ENCODE measurements at regions not wholly inside any gene's neighbourhood (a gene's known extent, or its start where the extent isn't known, plus 50 kb on each side); places are given as distances from the start of the nearest gene placed in this dataset.
A peak's percentile ranks its signal among the peaks of the same experiment; 100 is the strongest.

DNA sequence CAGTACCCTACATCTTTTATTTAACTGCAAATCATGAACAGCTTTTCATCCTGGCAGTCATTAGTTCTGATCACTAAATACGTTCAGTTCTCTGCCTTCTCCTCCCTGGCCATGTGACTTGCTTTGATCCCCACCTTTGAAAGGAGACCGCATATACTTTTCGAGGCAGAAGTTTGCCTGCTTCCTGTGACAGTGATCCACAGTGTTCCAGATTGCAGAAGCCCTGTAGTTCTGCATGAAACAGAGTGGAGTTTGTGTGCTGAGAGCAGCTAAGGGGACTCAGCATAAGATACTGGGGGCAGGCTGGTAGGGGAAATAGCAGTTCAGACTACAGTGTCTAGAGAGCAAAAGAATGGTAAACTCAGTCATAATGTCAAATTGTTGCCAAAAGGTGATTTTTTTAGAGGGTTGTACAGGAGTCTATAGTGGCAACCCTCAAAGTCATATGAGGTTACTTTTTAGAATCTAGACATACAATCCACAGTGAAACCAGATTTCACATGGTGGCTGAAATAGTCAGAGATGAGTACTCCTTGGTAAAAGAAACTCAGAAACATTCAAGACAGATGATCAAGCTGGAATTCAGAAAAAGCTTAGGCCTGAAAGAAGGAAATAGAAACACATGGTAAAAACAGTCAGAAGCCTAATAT lies 1800.4 kb upstream of the CELF4 start:
- Histone ChIP-seq H4K8ac (ENCODE audit: extremely low read depth, insufficient read depth, low read length) (no peak overlapping the region), H4K91ac (replicated peaks; ENCODE audit: insufficient read length, low read length) (no peak overlapping the region), H3K18ac (ENCODE audit: extremely low read depth, low read length) (no peak overlapping the region), H4K20me1 (replicated peaks in 1 of 2; ENCODE audit: control insufficient read depth in 1 of 2, insufficient read depth in 2 of 2, low read length in 2 of 2) (no peaks in the 10 kb centered on the region), H3K27ac (ENCODE audit: low read depth, low read length) (no peak overlapping the region), H3K79me1 (ENCODE audit: low read depth, low read length) (no peaks in the 10 kb centered on the region), H3K4ac (replicated peaks; ENCODE audit: insufficient read length, low read depth, low read length) (no peak overlapping the region), H3K36me3 (ENCODE audit: control insufficient read depth in 2 of 4, insufficient read depth in 4 of 4, low read length in 3 of 4) (no peaks in the 10 kb centered on the region), H3K4me2 (ENCODE audit: insufficient read depth in 1 of 2, low read depth in 2 of 2, low read length in 2 of 2) (no peak overlapping the region), H3K23me2 (ENCODE audit: low read depth, low read length) (no peaks in the 10 kb centered on the region), H3K79me2 (ENCODE audit: control insufficient read depth in 1 of 2, insufficient read depth in 2 of 2, low read length in 2 of 2) (no peaks in the 10 kb centered on the region), H2AFZ (ENCODE audit: low read length) (no peak overlapping the region), H3K56ac (replicated peaks; ENCODE audit: insufficient read length, low read depth, low read length) (no peak overlapping the region), H3K4me1 (replicated peaks in 1 of 4; ENCODE audit: control insufficient read depth in 3 of 4, insufficient read depth in 4 of 4, low read length in 3 of 4) (no peaks in the 10 kb centered on the region), H2BK20ac (ENCODE audit: low read length) (no peak overlapping the region), H3K9ac (replicated peaks in 1 of 4; ENCODE audit: extremely low read depth in 1 of 4, low read depth in 3 of 4, low read length in 3 of 4) (no peak overlapping the region), H2BK5ac (ENCODE audit: low read depth, low read length) (no peak overlapping the region), H2BK12ac (ENCODE audit: low read depth, low read length) (no peak overlapping the region), H4K5ac (ENCODE audit: insufficient read length, low read depth, low read length) (no peak overlapping the region), H2BK15ac (ENCODE audit: low read length) (no peak overlapping the region), H2BK120ac (replicated peaks; ENCODE audit: low read depth, low read length) (no peak overlapping the region), H3K27me3 (replicated peaks in 1 of 4; ENCODE audit: control insufficient read depth in 3 of 4, extremely low read depth in 1 of 4, insufficient read depth in 3 of 4, low read length in 3 of 4) (no peaks in the 10 kb centered on the region), H3K4me3 (ENCODE audit: extremely low read depth in 1 of 4, insufficient read depth in 2 of 4, low read depth in 3 of 4, low read length in 4 of 4) (no peak overlapping the region), H2AK5ac (ENCODE audit: low read depth, low read length) (no peak overlapping the region), H3K14ac (ENCODE audit: insufficient read length) (no peak overlapping the region), H3K23ac (ENCODE audit: insufficient read length) (no peak overlapping the region), H3K9me3 (ENCODE audit: insufficient read depth in 2 of 2, low read depth in 1 of 2, low read length in 1 of 2) (no peaks in the 10 kb centered on the region)
- ChIA-PET CTCF (ENCODE audit: partially characterized antibody) (no interaction called here), POLR2A (ENCODE audit: partially characterized antibody) (no interaction called here)
- whole genome bisulfite sequencing, 2 experiments (ENCODE audit: extremely low coverage in 1 of 2, insufficient coverage in 1 of 2, insufficient read length in 1 of 2, insufficient replicate concordance in 2 of 2, low coverage in 1 of 2, low lambda C conversion rate in 2 of 2, missing lambda C conversion rate in 1 of 2) = 93% methylated on average over 3 of the region's 3 CpGs; no CpG with 5 or more reads in 1 of the 2 experiments
- peak; percentile 39 for FAIRE-seq
- no peak for TF ChIP-seq NANOG (IDR thresholded peaks at IDR 0.05; ENCODE audit: insufficient read depth, low read depth, low read length, poor library complexity, severe bottlenecking)
- no peak for TF ChIP-seq SP4 (IDR thresholded peaks at IDR 0.05; ENCODE audit: low read length)
- TF ChIP-seq SAP30 (IDR thresholded peaks at IDR 0.05; ENCODE audit: insufficient read depth, insufficient replicate concordance, low read length) = no peak
- TF ChIP-seq RAD21 (IDR thresholded peaks at IDR 0.05 in 1 of 2, conservative IDR thresholded peaks at IDR 0.05 in 1 of 2; ENCODE audit: low read depth in 2 of 2, low read length in 2 of 2) = no peak
- TF ChIP-seq KDM4A (IDR thresholded peaks at IDR 0.05; ENCODE audit: low read depth, low read length, severe bottlenecking) = no peak
- no peak for TF ChIP-seq SIX5 (IDR thresholded peaks at IDR 0.05; ENCODE audit: low read depth, low read length)
- TF ChIP-seq CEBPB (IDR thresholded peaks at IDR 0.05; ENCODE audit: low read depth, low read length) = no peak
- TF ChIP-seq TCF12 (IDR thresholded peaks at IDR 0.05; ENCODE audit: low read depth, low read length) = no peak
- TF ChIP-seq CREB1 (IDR thresholded peaks at IDR 0.05) = no peak
- DNase-seq (ENCODE audit: low read depth in 1 of 2, low spot score in 2 of 2) = no peak

Measured in H1 (cell line).